ENCODE measurements at regions not wholly inside any gene's neighbourhood (a gene's known extent, or its start where the extent isn't known, plus 50 kb on each side); places are given as distances from the start of the nearest gene placed in this dataset.

- Histone ChIP-seq H3K4me1 (ENCODE audit: low read depth, poor library complexity, severe bottlenecking) (no peaks in the 10 kb centered on the region), H3K4me2 (no peak overlapping the region), H3K27ac (no peak overlapping the region), H3K4me3 (IDR thresholded peaks at IDR 0.05; ENCODE audit: insufficient read depth, low read depth, low read length) (no peak overlapping the region), H3K36me3 (ENCODE audit: insufficient read depth) (no peaks in the 10 kb centered on the region), H2AFZ (ENCODE audit: low read depth) (no peak overlapping the region), H3K9ac (no peak overlapping the region), H4K20me1 (ENCODE audit: insufficient read depth) (no peaks in the 10 kb centered on the region), H3K27me3 (ENCODE audit: insufficient read depth, low read depth) (no peaks in the 10 kb centered on the region), H3K79me2 (ENCODE audit: insufficient read depth, low read depth) (no peaks in the 10 kb centered on the region)
- no peak for TF ChIP-seq CTCF (conservative IDR thresholded peaks at IDR 0.05; ENCODE audit: low read depth, low read length)
Measured at GRCh38 chr14:25111061-25111601, 61.2 kb upstream of the STXBP6 start.

- H3K4me1 ChIP-seq (ENCODE audit: low read depth, poor library complexity, severe bottlenecking): no peaks in the 10 kb centered on the region
- H3K27ac ChIP-seq: no peak overlapping the region
- H3K79me2 ChIP-seq (ENCODE audit: insufficient read depth, low read depth): no peaks in the 10 kb centered on the region
- no peak for TF ChIP-seq CTCF (conservative IDR thresholded peaks at IDR 0.05; ENCODE audit: low read depth, low read length)
- no peaks in the 10 kb centered on the region for H4K20me1 ChIP-seq (ENCODE audit: insufficient read depth)
- H3K4me2 ChIP-seq: no peak overlapping the region
- H3K27me3 ChIP-seq (ENCODE audit: insufficient read depth, low read depth): no peaks in the 10 kb centered on the region
- H3K4me3 ChIP-seq (IDR thresholded peaks at IDR 0.05; ENCODE audit: insufficient read depth, low read depth, low read length): no peak overlapping the region
- no peak overlapping the region for H2AFZ ChIP-seq (ENCODE audit: low read depth)
- no peak overlapping the region for H3K9ac ChIP-seq
- H3K36me3 ChIP-seq (ENCODE audit: insufficient read depth): no peaks in the 10 kb centered on the region
Measured at GRCh38 chr14:25110106-25110505, 60.2 kb upstream of the STXBP6 start.

GRCh38 chr14:25108959-25109358 is 59.0 kb upstream of the STXBP6 start:
- Histone ChIP-seq H3K9ac (no peak overlapping the region), H2AFZ (ENCODE audit: low read depth) (no peak overlapping the region), H3K27me3 (ENCODE audit: insufficient read depth, low read depth) (no peaks in the 10 kb centered on the region), H3K4me1 (ENCODE audit: low read depth, poor library complexity, severe bottlenecking) (no peaks in the 10 kb centered on the region), H3K79me2 (ENCODE audit: insufficient read depth, low read depth) (no peaks in the 10 kb centered on the region), H3K4me3 (IDR thresholded peaks at IDR 0.05; ENCODE audit: insufficient read depth, low read depth, low read length) (no peak overlapping the region), H3K4me2 (no peak overlapping the region), H4K20me1 (ENCODE audit: insufficient read depth) (no peaks in the 10 kb centered on the region), H3K36me3 (ENCODE audit: insufficient read depth) (no peaks in the 10 kb centered on the region), H3K27ac (no peak overlapping the region)
- no peak for TF ChIP-seq CTCF (conservative IDR thresholded peaks at IDR 0.05; ENCODE audit: low read depth, low read length)

- Histone ChIP-seq H3K9ac (no peak overlapping the region), H4K20me1 (ENCODE audit: insufficient read depth) (no peaks in the 10 kb centered on the region), H3K27me3 (ENCODE audit: insufficient read depth, low read depth) (no peaks in the 10 kb centered on the region), H3K4me1 (ENCODE audit: low read depth, poor library complexity, severe bottlenecking) (no peaks in the 10 kb centered on the region), H3K79me2 (ENCODE audit: insufficient read depth, low read depth) (no peaks in the 10 kb centered on the region), H3K36me3 (ENCODE audit: insufficient read depth) (no peaks in the 10 kb centered on the region), H2AFZ (ENCODE audit: low read depth) (no peak overlapping the region), H3K4me2 (no peak overlapping the region), H3K4me3 (IDR thresholded peaks at IDR 0.05; ENCODE audit: insufficient read depth, low read depth, low read length) (no peak overlapping the region), H3K27ac (no peak overlapping the region)
- no peak for TF ChIP-seq CTCF (conservative IDR thresholded peaks at IDR 0.05; ENCODE audit: low read depth, low read length)
Measured at GRCh38 chr14:25108291-25108690, 58.3 kb upstream of the STXBP6 start.
